ENCODE measurements at regions not wholly inside any gene's neighbourhood (a gene's known extent, or its start where the extent isn't known, plus 50 kb on each side); places are given as distances from the start of the nearest gene placed in this dataset.

GRCh38 chr2:234834228-234834923 is 117.4 kb upstream of the SH3BP4 start:
- DNase-seq (no peak), ATAC-seq (no peak)
- no peak overlapping the region for H3K4me3 ChIP-seq
- no peak for TF ChIP-seq CTCF (IDR thresholded peaks at IDR 0.05)
- H3K27ac ChIP-seq: no peak overlapping the region
- intact Hi-C loops (cut with DNase I): no loop called here
- no peaks in the 10 kb centered on the region for H3K36me3 ChIP-seq
- H3K4me1 ChIP-seq: no peaks in the 10 kb centered on the region
- H3K9me3 ChIP-seq: no peaks in the 10 kb centered on the region
- H3K27me3 ChIP-seq: no peaks in the 10 kb centered on the region

- no peaks in the 10 kb centered on the region for H3K4me1 ChIP-seq
- no peak overlapping the region for H3K27ac ChIP-seq
- no peaks in the 10 kb centered on the region for H3K27me3 ChIP-seq
- no peak for TF ChIP-seq CTCF (IDR thresholded peaks at IDR 0.05)
- intact Hi-C loops (cut with DNase I): no loop called here
- H3K4me3 ChIP-seq: no peak overlapping the region
- no peak for ATAC-seq
- H3K9me3 ChIP-seq: no peaks in the 10 kb centered on the region
- H3K36me3 ChIP-seq: no peaks in the 10 kb centered on the region
- DNase-seq: no peak
Measured at GRCh38 chr2:234830853-234831252, 121.0 kb upstream of the SH3BP4 start.

GRCh38 chr2:234829074-234829455 is 122.8 kb upstream of the SH3BP4 start:
- ATAC-seq: no peak
- intact Hi-C loops (cut with DNase I): no loop called here
- no peak for TF ChIP-seq CTCF (IDR thresholded peaks at IDR 0.05)
- Histone ChIP-seq H3K4me3 (no peak overlapping the region), H3K9me3 (no peaks in the 10 kb centered on the region), H3K27me3 (no peaks in the 10 kb centered on the region), H3K36me3 (no peaks in the 10 kb centered on the region), H3K4me1 (peaks cover 0 to 3% of the 10 kb centered on the region in 2 donors), H3K27ac (no peak overlapping the region)
- DNase-seq: no peak

- Histone ChIP-seq H3K4me3 (no peak overlapping the region), H3K27ac (no peak overlapping the region), H3K36me3 (no peaks in the 10 kb centered on the region), H3K27me3 (no peaks in the 10 kb centered on the region), H3K4me1 (peaks cover 0 to 3% of the 10 kb centered on the region in 2 donors), H3K9me3 (no peaks in the 10 kb centered on the region)
- DNase-seq: no peak
- no peak for TF ChIP-seq CTCF (IDR thresholded peaks at IDR 0.05)
- intact Hi-C loops (cut with DNase I): no loop called here
- ATAC-seq: no peak
Measured at GRCh38 chr2:234828382-234829073, 123.3 kb upstream of the SH3BP4 start.

GRCh38 chr2:234827096-234827860 is 124.5 kb upstream of the SH3BP4 start:
- Histone ChIP-seq H3K27ac (no peak overlapping the region), H3K4me3 (no peak overlapping the region), H3K36me3 (no peaks in the 10 kb centered on the region), H3K4me1 (peaks cover 0 to 3% of the 10 kb centered on the region in 2 donors), H3K9me3 (no peaks in the 10 kb centered on the region), H3K27me3 (no peaks in the 10 kb centered on the region)
- TF ChIP-seq CTCF (IDR thresholded peaks at IDR 0.05): no peak
- intact Hi-C loops (cut with DNase I): no loop called here
- DNase-seq: no peak
- peak; percentile 75 for ATAC-seq

All from left lung (tissue), 4 donors.